HEK293 (cell line): ENCODE measurements at regions not wholly inside any gene's neighbourhood (a gene's known extent, or its start where the extent isn't known, plus 50 kb on each side); places are given as distances from the start of the nearest gene placed in this dataset.

ENCODE experiments used
- CTCF ChIA-PET: fragments of 350-600 bp; formaldehyde crosslinking; extraction: SDS; loops from one replicate; lab custom pipeline; 2021; ENCODE audit warnings: antibody characterized with exemption; lab: Yijun Ruan, JAX
- POLR2A ChIA-PET: fragments of 300-600 bp; formaldehyde crosslinking; extraction: SDS; loops from one replicate; lab custom pipeline; 2020; ENCODE audit warnings: antibody characterized with exemption, inconsistent platforms; lab: Yijun Ruan, JAX
- H3K27ac ChIP-seq: fragments of 200-500 bp; sonication (Bioruptor generic); 2 replicates; pipeline ENCODE4 v1.5.1; 2014; ENCODE audit warnings: low read depth, low read length, control low read depth, inconsistent platforms; ENCODE audit errors: extremely low read depth
- H3K36me3 ChIP-seq, 2 experiments: fragments of 200-500 bp in 1 of 2; sonication (Bioruptor generic) in 1 of 2; 1 replicate in 1 of 2; 2 replicates in 1 of 2; pipeline ENCODE4 v1.5.1; 2014 to 2017; ENCODE audit warnings: inconsistent platforms in 2 of 2, low read length in 2 of 2; ENCODE audit not compliant: control insufficient read depth in 2 of 2, insufficient read depth in 1 of 2
- H3K4me1 ChIP-seq: fragments of 200-500 bp; sonication (Bioruptor generic); 2 replicates; pipeline ENCODE4 v1.5.1; 2014; ENCODE audit warnings: mild to moderate bottlenecking, low read length, inconsistent platforms; ENCODE audit not compliant: control insufficient read depth, insufficient read depth
- H3K4me3 ChIP-seq: 2 replicates; pipeline ENCODE4 v1.5.1; 2011; ENCODE audit warnings: low read depth, mild to moderate bottlenecking, control low read depth, low read length, moderate library complexity
- H3K9me3 ChIP-seq: fragments of 200-500 bp; sonication (Bioruptor generic); 2 replicates; pipeline ENCODE4 v1.5.1; 2014; ENCODE audit warnings: low read depth, low read length, inconsistent platforms; ENCODE audit not compliant: control insufficient read depth, insufficient read depth
- GLI2 ChIP-seq: fragments of 450-650 bp; formaldehyde crosslinking; IDR thresholded peaks from 2 replicates; pipeline ENCODE4; 2017; ENCODE audit warnings: missing biosample characterization, missing genetic modification characterization, low read depth, borderline replicate concordance
- GLI4 ChIP-seq: fragments of 450-650 bp; formaldehyde crosslinking; IDR thresholded peaks from 2 replicates; pipeline ENCODE4 v1.5.1; 2016; ENCODE audit warnings: missing biosample characterization, missing genetic modification characterization
- KLF10 ChIP-seq: fragments of 450-650 bp; IDR thresholded peaks from 2 replicates; pipeline ENCODE4 v1.5.1; 2018; ENCODE audit warnings: missing biosample characterization, mild to moderate bottlenecking, missing genetic modification characterization
- KLF16 ChIP-seq: fragments of 450-650 bp; formaldehyde crosslinking; IDR thresholded peaks from 2 replicates; pipeline ENCODE4 v1.5.1; 2017; ENCODE audit warnings: missing biosample characterization, missing genetic modification characterization
- KLF7 ChIP-seq: fragments of 450-650 bp; formaldehyde crosslinking; IDR thresholded peaks from 2 replicates; pipeline ENCODE4 v1.5.1; 2016; ENCODE audit warnings: missing biosample characterization, missing genetic modification characterization, borderline replicate concordance
- ZBTB17 ChIP-seq: fragments of 450-650 bp; formaldehyde crosslinking; IDR thresholded peaks from 2 replicates; pipeline ENCODE4 v1.5.1; 2016; ENCODE audit warnings: missing biosample characterization, missing genetic modification characterization
- ZBTB8A ChIP-seq: fragments of 450-650 bp; formaldehyde crosslinking; IDR thresholded peaks from 2 replicates; pipeline ENCODE4 v1.5.1; 2016; ENCODE audit warnings: missing biosample characterization, missing genetic modification characterization
- ZFP69B ChIP-seq: fragments of 450-650 bp; formaldehyde crosslinking; IDR thresholded peaks from 2 replicates; pipeline ENCODE4 v1.5.1; 2016; ENCODE audit warnings: missing biosample characterization, missing genetic modification characterization
- ZIC2 ChIP-seq: fragments of 450-650 bp; formaldehyde crosslinking; IDR thresholded peaks from 2 replicates; pipeline ENCODE4 v1.5.1; 2016; ENCODE audit warnings: missing biosample characterization, missing genetic modification characterization
- ZNF169 ChIP-seq: fragments of 450-650 bp; formaldehyde crosslinking; IDR thresholded peaks from 2 replicates; pipeline ENCODE4 v1.5.1; 2016; ENCODE audit warnings: missing biosample characterization, missing genetic modification characterization
- ZNF184 ChIP-seq: fragments of 450-650 bp; IDR thresholded peaks from 2 replicates; pipeline ENCODE4 v1.5.1; 2018; ENCODE audit warnings: missing biosample characterization, mild to moderate bottlenecking, missing genetic modification characterization
- ZNF239 ChIP-seq: fragments of 450-650 bp; formaldehyde crosslinking; IDR thresholded peaks from 2 replicates; pipeline ENCODE4 v1.5.1; 2016; ENCODE audit warnings: missing biosample characterization, missing genetic modification characterization
- ZNF354C ChIP-seq: fragments of 450-650 bp; formaldehyde crosslinking; IDR thresholded peaks from 2 replicates; pipeline ENCODE4 v1.5.1; 2016; ENCODE audit warnings: missing biosample characterization, missing genetic modification characterization, low read depth, borderline replicate concordance
- ZNF366 ChIP-seq: fragments of 450-650 bp; formaldehyde crosslinking; conservative IDR thresholded peaks from 2 replicates; pipeline ENCODE4 v1.5.1; 2016; ENCODE audit warnings: missing biosample characterization, missing genetic modification characterization
- ZNF433 ChIP-seq: fragments of 450-650 bp; formaldehyde crosslinking; IDR thresholded peaks from 2 replicates; pipeline ENCODE4 v1.5.1; 2016; ENCODE audit warnings: missing biosample characterization, missing genetic modification characterization, low read depth
- ZNF48 ChIP-seq: fragments of 450-650 bp; formaldehyde crosslinking; IDR thresholded peaks from 2 replicates; pipeline ENCODE4 v1.5.1; 2016; ENCODE audit warnings: missing biosample characterization, missing genetic modification characterization
- ZNF530 ChIP-seq: fragments of 450-650 bp; formaldehyde crosslinking; IDR thresholded peaks from 2 replicates; pipeline ENCODE4 v1.5.1; 2016; ENCODE audit warnings: low read depth, missing biosample characterization, missing genetic modification characterization
- ZNF544 ChIP-seq: fragments of 450-650 bp; formaldehyde crosslinking; IDR thresholded peaks from 2 replicates; pipeline ENCODE4 v1.5.0; 2017; ENCODE audit warnings: missing biosample characterization, missing genetic modification characterization
- ZNF621 ChIP-seq: fragments of 450-650 bp; formaldehyde crosslinking; IDR thresholded peaks from 2 replicates; pipeline ENCODE4 v1.5.1; 2017; ENCODE audit warnings: missing biosample characterization, missing genetic modification characterization
- ZNF776 ChIP-seq: fragments of 450-650 bp; formaldehyde crosslinking; IDR thresholded peaks from 2 replicates; pipeline ENCODE4 v1.5.0; 2017; ENCODE audit warnings: missing biosample characterization, missing genetic modification characterization, borderline replicate concordance
- ZNF837 ChIP-seq: fragments of 450-650 bp; formaldehyde crosslinking; IDR thresholded peaks from 2 replicates; pipeline ENCODE4 v1.5.1; 2016; ENCODE audit warnings: missing biosample characterization, missing genetic modification characterization
- ZSCAN30 ChIP-seq: fragments of 450-650 bp; IDR thresholded peaks from 2 replicates; pipeline ENCODE4 v1.5.1; 2018; ENCODE audit warnings: missing biosample characterization, mild to moderate bottlenecking, missing genetic modification characterization, moderate library complexity
- ZXDB ChIP-seq: fragments of 450-650 bp; formaldehyde crosslinking; IDR thresholded peaks from 2 replicates; pipeline ENCODE4 v1.5.1; 2016; ENCODE audit warnings: missing biosample characterization, missing genetic modification characterization
- TF ChIP-seq, protein P1 (sequence below): fragments of 450-650 bp; formaldehyde crosslinking; IDR thresholded peaks from 2 replicates; pipeline ENCODE4 v1.5.1; 2017; ENCODE audit warnings: missing biosample characterization, missing genetic modification characterization
- TF ChIP-seq, protein P2 (sequence below): fragments of 450-650 bp; formaldehyde crosslinking; IDR thresholded peaks from 2 replicates; pipeline ENCODE4 v1.5.1; 2016; ENCODE audit warnings: missing biosample characterization, missing genetic modification characterization
- TF ChIP-seq, protein P3 (sequence below): fragments of 450-650 bp; formaldehyde crosslinking; IDR thresholded peaks from 2 replicates; pipeline ENCODE4 v1.5.1; 2016; ENCODE audit warnings: missing biosample characterization, missing genetic modification characterization
- TF ChIP-seq, protein P4 (sequence below): IDR thresholded peaks from 2 replicates; pipeline ENCODE4 v1.6.1; 2011; ENCODE audit warnings: mild to moderate bottlenecking, low read depth, low read length, borderline replicate concordance
- TF ChIP-seq, protein P5 (sequence below): fragments of 450-650 bp; formaldehyde crosslinking; IDR thresholded peaks from 2 replicates; pipeline ENCODE4 v1.5.1; 2016; ENCODE audit warnings: missing biosample characterization, missing genetic modification characterization

DNA sequence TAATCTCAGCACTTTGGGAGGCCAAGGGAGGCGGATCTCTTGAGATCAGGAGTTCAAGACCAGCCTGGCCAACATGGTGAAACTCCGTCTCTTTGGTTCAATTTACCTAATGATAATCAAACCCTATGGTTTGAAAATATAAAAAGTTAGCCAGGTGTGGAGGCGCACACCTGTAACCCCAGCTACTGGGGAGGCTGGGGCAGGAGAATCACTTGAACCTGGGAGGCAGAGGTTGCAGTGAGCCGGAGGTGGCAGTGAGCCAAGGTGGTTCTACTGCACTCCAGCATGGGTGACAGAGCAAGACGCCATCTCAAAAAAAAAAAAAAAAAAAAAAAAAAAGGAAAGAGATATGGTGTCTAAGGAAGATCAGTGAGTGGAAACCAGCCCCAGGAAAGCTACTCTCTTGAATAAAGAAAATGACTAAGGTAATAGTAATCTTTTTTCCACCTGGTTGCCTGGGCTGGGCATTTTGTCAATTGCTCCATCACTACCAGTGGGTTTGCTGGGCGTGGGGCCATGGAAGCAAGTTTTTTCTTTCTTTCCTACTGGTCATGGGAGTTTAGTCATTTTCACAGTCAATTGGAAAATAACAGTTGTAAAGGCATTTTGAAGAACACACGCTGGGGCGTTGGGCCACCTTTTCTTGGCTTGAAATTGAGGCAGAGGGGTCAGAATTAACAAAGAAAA is 387.6 kb upstream of the RGMA start (continued):
- TF ChIP-seq, protein P1, sequence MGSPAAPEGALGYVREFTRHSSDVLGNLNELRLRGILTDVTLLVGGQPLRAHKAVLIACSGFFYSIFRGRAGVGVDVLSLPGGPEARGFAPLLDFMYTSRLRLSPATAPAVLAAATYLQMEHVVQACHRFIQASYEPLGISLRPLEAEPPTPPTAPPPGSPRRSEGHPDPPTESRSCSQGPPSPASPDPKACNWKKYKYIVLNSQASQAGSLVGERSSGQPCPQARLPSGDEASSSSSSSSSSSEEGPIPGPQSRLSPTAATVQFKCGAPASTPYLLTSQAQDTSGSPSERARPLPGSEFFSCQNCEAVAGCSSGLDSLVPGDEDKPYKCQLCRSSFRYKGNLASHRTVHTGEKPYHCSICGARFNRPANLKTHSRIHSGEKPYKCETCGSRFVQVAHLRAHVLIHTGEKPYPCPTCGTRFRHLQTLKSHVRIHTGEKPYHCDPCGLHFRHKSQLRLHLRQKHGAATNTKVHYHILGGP: no peak
- no peak for TF ChIP-seq ZNF837 (tag by site-specific recombination)
- TF ChIP-seq ZBTB8A (tag by site-specific recombination): no peak
- no peak for TF ChIP-seq GLI2
- no peak for TF ChIP-seq ZIC2 (tag by site-specific recombination)
- no peak for TF ChIP-seq ZNF239 (tag by site-specific recombination)
- TF ChIP-seq GLI4 (tag by site-specific recombination): no peak
- no peak for TF ChIP-seq ZNF530 (tag by site-specific recombination)
- TF ChIP-seq, protein P2, sequence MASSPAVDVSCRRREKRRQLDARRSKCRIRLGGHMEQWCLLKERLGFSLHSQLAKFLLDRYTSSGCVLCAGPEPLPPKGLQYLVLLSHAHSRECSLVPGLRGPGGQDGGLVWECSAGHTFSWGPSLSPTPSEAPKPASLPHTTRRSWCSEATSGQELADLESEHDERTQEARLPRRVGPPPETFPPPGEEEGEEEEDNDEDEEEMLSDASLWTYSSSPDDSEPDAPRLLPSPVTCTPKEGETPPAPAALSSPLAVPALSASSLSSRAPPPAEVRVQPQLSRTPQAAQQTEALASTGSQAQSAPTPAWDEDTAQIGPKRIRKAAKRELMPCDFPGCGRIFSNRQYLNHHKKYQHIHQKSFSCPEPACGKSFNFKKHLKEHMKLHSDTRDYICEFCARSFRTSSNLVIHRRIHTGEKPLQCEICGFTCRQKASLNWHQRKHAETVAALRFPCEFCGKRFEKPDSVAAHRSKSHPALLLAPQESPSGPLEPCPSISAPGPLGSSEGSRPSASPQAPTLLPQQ (tag by site-specific recombination): no peak

DNA sequence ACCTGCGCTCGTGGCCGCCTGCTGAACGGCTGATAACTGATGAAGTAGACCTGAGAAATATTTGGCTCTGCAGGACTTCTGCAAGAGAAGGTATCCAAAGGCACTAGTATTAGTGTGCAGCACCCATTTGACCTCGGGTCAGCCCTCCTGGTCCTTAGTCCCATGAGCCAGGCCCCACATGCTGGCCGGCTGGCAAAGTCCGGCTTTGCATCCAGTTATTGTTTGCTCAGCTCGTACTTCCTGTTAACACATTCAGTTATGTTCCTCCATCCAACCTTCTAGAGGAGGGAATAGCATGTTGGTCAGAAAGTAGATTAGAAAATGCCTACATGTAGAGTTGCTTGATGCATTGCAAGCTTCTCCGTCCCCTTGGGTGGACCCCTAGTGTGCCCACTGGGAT is 385.7 kb upstream of the RGMA start:
- Histone ChIP-seq H3K4me1 (no peaks in the 10 kb centered on the region), H3K27ac (no peak overlapping the region), H3K9me3 (no peaks in the 10 kb centered on the region), H3K36me3 (no peaks in the 10 kb centered on the region), H3K4me3 (no peak overlapping the region)
- POLR2A ChIA-PET: no interaction called here
- CTCF ChIA-PET: no interaction called here
- TF ChIP-seq GLI4 (tag by site-specific recombination): no peak
- TF ChIP-seq ZNF433 (tag by site-specific recombination): no peak
- no peak for TF ChIP-seq ZNF621 (tag by site-specific recombination)
- no peak for TF ChIP-seq ZIC2 (tag by site-specific recombination)
- TF ChIP-seq KLF7 (tag by site-specific recombination): no peak
- TF ChIP-seq, protein P3, sequence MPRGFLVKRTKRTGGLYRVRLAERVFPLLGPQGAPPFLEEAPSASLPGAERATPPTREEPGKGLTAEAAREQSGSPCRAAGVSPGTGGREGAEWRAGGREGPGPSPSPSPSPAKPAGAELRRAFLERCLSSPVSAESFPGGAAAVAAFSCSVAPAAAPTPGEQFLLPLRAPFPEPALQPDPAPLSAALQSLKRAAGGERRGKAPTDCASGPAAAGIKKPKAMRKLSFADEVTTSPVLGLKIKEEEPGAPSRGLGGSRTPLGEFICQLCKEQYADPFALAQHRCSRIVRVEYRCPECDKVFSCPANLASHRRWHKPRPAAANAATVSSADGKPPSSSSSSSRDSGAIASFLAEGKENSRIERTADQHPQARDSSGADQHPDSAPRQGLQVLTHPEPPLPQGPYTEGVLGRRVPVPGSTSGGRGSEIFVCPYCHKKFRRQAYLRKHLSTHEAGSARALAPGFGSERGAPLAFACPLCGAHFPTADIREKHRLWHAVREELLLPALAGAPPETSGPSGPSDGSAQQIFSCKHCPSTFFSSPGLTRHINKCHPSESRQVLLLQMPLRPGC (tag by site-specific recombination): no peak
- TF ChIP-seq ZXDB: no peak
- no peak for TF ChIP-seq ZBTB17 (tag by site-specific recombination)
- TF ChIP-seq KLF16: no peak

DNA sequence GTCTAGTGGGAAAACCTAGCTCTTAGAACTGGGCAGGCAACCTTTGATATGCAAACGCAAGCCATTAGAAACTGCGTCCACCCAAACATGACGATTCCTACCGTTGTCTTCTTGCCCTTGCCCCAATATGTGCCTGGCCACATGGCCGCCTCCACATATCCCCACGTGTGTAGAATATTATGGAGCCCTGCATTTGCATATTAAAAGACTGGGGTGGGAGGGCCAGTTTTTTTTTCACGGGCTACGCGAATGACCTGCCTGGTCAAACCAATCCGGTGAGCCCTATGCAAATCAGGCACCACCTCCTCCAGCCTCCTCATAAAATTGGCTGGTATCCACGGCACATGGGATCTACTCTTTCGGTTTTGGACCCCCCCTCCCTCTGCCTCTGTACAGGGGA is 381.0 kb upstream of the RGMA start:
- CTCF ChIA-PET: no interaction called here
- TF ChIP-seq ZNF544 (no peak), ZNF366 (tag by site-specific recombination) (no peak), ZFP69B (tag by site-specific recombination) (no peak), ZSCAN30 (tag by site-specific recombination) (no peak), KLF10 (tag by site-specific recombination) (no peak), ZNF48 (tag by site-specific recombination) (no peak), ZNF354C (no peak), ZBTB17 (tag by site-specific recombination) (no peak), ZNF184 (tag by site-specific recombination) (no peak), ZNF169 (no peak), ZNF776 (tag by site-specific recombination) (no peak)
- TF ChIP-seq, protein P4, sequence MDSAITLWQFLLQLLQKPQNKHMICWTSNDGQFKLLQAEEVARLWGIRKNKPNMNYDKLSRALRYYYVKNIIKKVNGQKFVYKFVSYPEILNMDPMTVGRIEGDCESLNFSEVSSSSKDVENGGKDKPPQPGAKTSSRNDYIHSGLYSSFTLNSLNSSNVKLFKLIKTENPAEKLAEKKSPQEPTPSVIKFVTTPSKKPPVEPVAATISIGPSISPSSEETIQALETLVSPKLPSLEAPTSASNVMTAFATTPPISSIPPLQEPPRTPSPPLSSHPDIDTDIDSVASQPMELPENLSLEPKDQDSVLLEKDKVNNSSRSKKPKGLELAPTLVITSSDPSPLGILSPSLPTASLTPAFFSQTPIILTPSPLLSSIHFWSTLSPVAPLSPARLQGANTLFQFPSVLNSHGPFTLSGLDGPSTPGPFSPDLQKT: no peak
- TF ChIP-seq, protein P5, sequence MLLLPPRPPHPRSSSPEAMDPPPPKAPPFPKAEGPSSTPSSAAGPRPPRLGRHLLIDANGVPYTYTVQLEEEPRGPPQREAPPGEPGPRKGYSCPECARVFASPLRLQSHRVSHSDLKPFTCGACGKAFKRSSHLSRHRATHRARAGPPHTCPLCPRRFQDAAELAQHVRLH (tag by site-specific recombination): no peak
- TF ChIP-seq, all 188 proteins: peak for 0
- Histone ChIP-seq H3K36me3 (no peaks in the 10 kb centered on the region), H3K27ac (no peak overlapping the region), H3K4me1 (no peaks in the 10 kb centered on the region), H3K9me3 (no peaks in the 10 kb centered on the region), H3K4me3 (no peak overlapping the region)
- POLR2A ChIA-PET: no interaction called here
